HEK293T (cell line): ENCODE measurements at regions not wholly inside any gene's neighbourhood (a gene's known extent, or its start where the extent isn't known, plus 50 kb on each side); places are given as distances from the start of the nearest gene placed in this dataset.

Experiments used
- ARNT ChIP-seq: fragments of 450-650 bp; IDR thresholded peaks from 2 replicates; pipeline ENCODE4 v1.6.1; 2017; ENCODE audit warnings: mild to moderate bottlenecking
- BHLHE40 ChIP-seq: fragments of 450-650 bp; IDR thresholded peaks from 2 replicates; pipeline ENCODE4 v1.6.1; 2016; ENCODE audit warnings: mild to moderate bottlenecking, moderate library complexity, borderline replicate concordance
- CTBP1 ChIP-seq: fragments of 450-650 bp; IDR thresholded peaks from 2 replicates; pipeline ENCODE4 v1.6.1; 2016; ENCODE audit warnings: borderline replicate concordance
- ELF4 ChIP-seq: fragments of 450-650 bp; IDR thresholded peaks from 2 replicates; pipeline ENCODE4 v1.6.1; 2017; ENCODE audit warnings: antibody characterized with exemption
- FOXA1 ChIP-seq: fragments of 450-650 bp; IDR thresholded peaks from 2 replicates; pipeline ENCODE4 v1.6.1; 2016; ENCODE audit warnings: mild to moderate bottlenecking
- FOXM1 ChIP-seq: fragments of 450-650 bp; IDR thresholded peaks from 2 replicates; pipeline ENCODE4 v1.6.1; 2017; ENCODE audit warnings: mild to moderate bottlenecking, borderline replicate concordance
- L3MBTL2 ChIP-seq: fragments of 450-650 bp; conservative IDR thresholded peaks from 2 replicates; pipeline ENCODE4 v1.6.1; 2016; ENCODE audit warnings: mild to moderate bottlenecking
- LEF1 ChIP-seq: fragments of 450-650 bp; IDR thresholded peaks from 2 replicates; pipeline ENCODE4 v1.6.1; 2017; ENCODE audit warnings: mild to moderate bottlenecking, borderline replicate concordance
- NFRKB ChIP-seq: fragments of 450-650 bp; IDR thresholded peaks from 2 replicates; pipeline ENCODE4 v1.6.1; 2016; ENCODE audit warnings: mild to moderate bottlenecking, moderate library complexity
- SP1 ChIP-seq: fragments of 450-650 bp; IDR thresholded peaks from 2 replicates; pipeline ENCODE4 v1.6.1; 2017
- SUZ12 ChIP-seq: fragments of 450-650 bp; IDR thresholded peaks from 2 replicates; pipeline ENCODE4 v1.6.1; 2016; ENCODE audit warnings: mild to moderate bottlenecking
- TARDBP ChIP-seq: fragments of 450-650 bp; IDR thresholded peaks from 2 replicates; pipeline ENCODE4 v1.6.1; 2016

- TF ChIP-seq FOXM1, result no peak
- TF ChIP-seq SUZ12, result no peak
- TF ChIP-seq BHLHE40, result no peak
- no peak for TF ChIP-seq ELF4
- no peak for TF ChIP-seq SP1
- no peak for TF ChIP-seq ARNT
- TF ChIP-seq CTBP1, result no peak
- no peak for TF ChIP-seq L3MBTL2
- TF ChIP-seq NFRKB, result no peak
- no peak for TF ChIP-seq FOXA1
- TF ChIP-seq LEF1, result no peak
- no peak for TF ChIP-seq TARDBP
Measured at GRCh38 chr3:35320646-35321407, 318.5 kb upstream of the ARPP21 start.
